ENCODE measurements at regions not wholly inside any gene's neighbourhood (a gene's known extent, or its start where the extent isn't known, plus 50 kb on each side); places are given as distances from the start of the nearest gene placed in this dataset.

DNA sequence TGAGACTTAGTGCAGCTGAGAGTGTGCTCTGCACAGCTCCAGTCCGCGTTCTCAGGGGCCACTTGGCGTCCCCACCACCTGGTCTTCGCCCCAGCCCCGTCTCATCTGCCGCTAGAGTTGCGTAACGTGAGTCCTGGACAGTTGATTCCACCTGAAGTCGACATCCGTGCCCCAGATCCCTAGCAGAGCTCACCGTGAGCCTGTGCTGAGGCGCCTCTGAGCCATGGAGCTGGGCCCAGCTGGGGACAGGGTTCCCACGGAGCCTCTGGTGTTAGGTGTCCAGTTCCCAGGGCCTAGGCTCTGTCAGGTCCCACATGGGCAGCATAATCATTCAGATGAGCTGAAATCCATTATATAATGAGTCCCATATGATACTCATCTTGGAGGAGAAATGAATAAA is 147.1 kb upstream of the SOX1 start:
- in situ Hi-C loops (cut with HindIII; ENCODE audit: low sequenced_read_pairs): no loop called here

DNA sequence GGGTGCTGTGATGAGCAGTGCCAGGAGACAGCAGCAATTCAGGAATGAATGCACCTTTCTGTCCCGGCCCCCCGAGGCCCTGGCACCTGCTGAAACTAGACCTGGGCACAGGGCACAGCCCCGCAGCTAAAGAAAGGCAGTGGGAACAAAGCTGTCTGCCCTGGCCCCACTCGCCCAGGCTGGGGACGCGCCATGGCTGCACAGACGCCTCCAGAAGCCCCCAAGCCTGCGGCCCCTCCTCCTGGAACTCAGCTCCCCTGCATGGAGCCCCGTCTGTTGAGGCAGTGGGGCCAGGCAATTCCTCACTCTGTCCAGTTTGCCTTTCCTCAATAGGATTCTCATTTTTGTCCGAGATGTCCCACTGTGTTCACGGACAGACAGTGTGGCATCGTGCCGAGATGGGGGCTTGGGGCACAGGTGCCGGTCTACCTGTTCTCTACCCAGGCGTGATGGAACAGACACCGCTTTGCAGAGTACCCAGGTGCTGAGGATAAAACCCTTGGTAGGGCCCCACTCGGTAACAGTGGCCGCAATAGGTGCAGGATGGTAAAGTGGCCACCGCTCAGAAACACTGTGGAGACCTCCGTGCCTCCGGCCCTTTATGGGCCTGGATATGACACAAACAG is 146.5 kb upstream of the SOX1 start:
- no peak for TF ChIP-seq CTCF (IDR thresholded peaks at IDR 0.05; ENCODE audit: low read depth, low read length, missing control alignments)
- H3K4me3 ChIP-seq (ENCODE audit: low read depth, low read length): no peak overlapping the region
- DNase-seq (ENCODE audit: low read depth): no peak
- in situ Hi-C loops (cut with HindIII; ENCODE audit: low sequenced_read_pairs): no loop called here

More for the DNA sequence above, 147.1 kb upstream of the SOX1 start:
- no peak for TF ChIP-seq CTCF (IDR thresholded peaks at IDR 0.05; ENCODE audit: low read depth, low read length, missing control alignments)
- no peak overlapping the region for H3K4me3 ChIP-seq (ENCODE audit: low read depth, low read length)
- no peak for DNase-seq (ENCODE audit: low read depth)

GRCh38 chr13:111920932-111921705 is 145.8 kb upstream of the SOX1 start:
- no peak for DNase-seq (ENCODE audit: low read depth)
- no peak for TF ChIP-seq CTCF (IDR thresholded peaks at IDR 0.05; ENCODE audit: low read depth, low read length, missing control alignments)
- in situ Hi-C loops (cut with HindIII; ENCODE audit: low sequenced_read_pairs): no loop called here
- no peak overlapping the region for H3K4me3 ChIP-seq (ENCODE audit: low read depth, low read length)

GRCh38 chr13:111922086-111922485 is 144.9 kb upstream of the SOX1 start:
- no peak for TF ChIP-seq CTCF (IDR thresholded peaks at IDR 0.05; ENCODE audit: low read depth, low read length, missing control alignments)
- in situ Hi-C loops (cut with HindIII; ENCODE audit: low sequenced_read_pairs): no loop called here
- no peak for DNase-seq (ENCODE audit: low read depth)
- no peak overlapping the region for H3K4me3 ChIP-seq (ENCODE audit: low read depth, low read length)

DNA sequence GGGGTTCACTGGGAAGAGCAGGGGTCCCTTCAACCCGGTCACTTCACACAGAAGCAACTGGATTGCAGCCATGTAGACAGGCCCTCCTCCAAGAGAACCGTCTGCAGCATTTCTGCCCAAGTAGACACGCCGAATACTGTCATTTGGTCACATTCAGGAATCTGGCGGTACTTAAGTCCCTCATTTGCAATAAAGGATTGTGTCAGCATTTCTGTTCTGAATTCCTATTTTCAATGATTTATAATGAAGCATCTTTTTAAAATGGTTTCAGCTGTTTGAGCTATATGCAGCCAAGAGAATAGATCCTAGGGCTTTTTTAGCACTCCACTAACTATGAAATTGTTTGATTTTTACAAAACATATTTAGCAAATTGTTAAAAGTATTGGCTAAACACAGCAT is 143.5 kb upstream of the SOX1 start:
- in situ Hi-C loops (cut with HindIII; ENCODE audit: low sequenced_read_pairs): no loop called here
- no peak overlapping the region for H3K4me3 ChIP-seq (ENCODE audit: low read depth, low read length)
- DNase-seq (ENCODE audit: low read depth): no peak
- no peak for TF ChIP-seq CTCF (IDR thresholded peaks at IDR 0.05; ENCODE audit: low read depth, low read length, missing control alignments)

- TF ChIP-seq CTCF (IDR thresholded peaks at IDR 0.05; ENCODE audit: low read depth, low read length, missing control alignments): no peak
- in situ Hi-C loops (cut with HindIII; ENCODE audit: low sequenced_read_pairs): no loop called here
- H3K4me3 ChIP-seq (ENCODE audit: low read depth, low read length): no peak overlapping the region
- DNase-seq (ENCODE audit: low read depth): no peak
Measured at GRCh38 chr13:111923991-111924677, 142.8 kb upstream of the SOX1 start.

Measured in astrocyte of the cerebellum (primary cell).